Muscle layer of colon (tissue), 2 donors: ENCODE measurements at regions not wholly inside any gene's neighbourhood (a gene's known extent, or its start where the extent isn't known, plus 50 kb on each side); places are given as distances from the start of the nearest gene placed in this dataset.
"Not testable (repeated sequence)": the region's sequence is repeated elsewhere in the genome, so short reads cannot be mapped to it uniquely, and the experiment has no call there.

Source experiments
- H3K27ac ChIP-seq: one replicate; pipeline ENCODE4 v1.7.0; 2013; ENCODE audit warnings: low read depth, mild to moderate bottlenecking, low read length, moderate library complexity
- H3K27me3 ChIP-seq, 2 donors: one replicate each; pipeline ENCODE4 v1.7.0; 2013; ENCODE audit warnings: low read length in 2 of 2, mild to moderate bottlenecking in 2 of 2; ENCODE audit not compliant: insufficient read depth in 2 of 2, control insufficient read depth in 1 of 2
- H3K36me3 ChIP-seq: one replicate; pipeline ENCODE4 v1.7.0; 2013; ENCODE audit warnings: mild to moderate bottlenecking, low read length; ENCODE audit not compliant: insufficient read depth
- H3K4me1 ChIP-seq: one replicate; pipeline ENCODE4 v1.7.0; 2013; ENCODE audit warnings: mild to moderate bottlenecking, low read length; ENCODE audit not compliant: insufficient read depth
- H3K4me3 ChIP-seq, 2 donors: one replicate each; pipeline ENCODE4 v1.7.0; 2013; ENCODE audit warnings: low read length in 2 of 2, low read depth in 1 of 2, mild to moderate bottlenecking in 1 of 2, moderate library complexity in 1 of 2
- H3K9ac ChIP-seq: one replicate; pipeline ENCODE4 v1.7.0; 2013; ENCODE audit warnings: low read length
- H3K9me3 ChIP-seq: one replicate; pipeline ENCODE4 v1.7.0; 2013; ENCODE audit warnings: mild to moderate bottlenecking, low read length
- donor health status: abdominal sarcoma.
- donor health status: Adenocarcinoma of cecum.

- Histone ChIP-seq H3K9ac (no peak overlapping the region), H3K36me3 (no peaks in the 10 kb centered on the region), H3K27ac (no peak overlapping the region), H3K4me1 (no peaks in the 10 kb centered on the region), H3K9me3 (no peaks in the 10 kb centered on the region), H3K4me3 (no peak overlapping the region), H3K27me3 (peaks cover 0 to 5% of the 10 kb centered on the region in 2 donors)
Observed at GRCh38 chr5:168093200-168093910, 198.1 kb upstream of the WWC1 start.

- Histone ChIP-seq H3K4me1 (no peaks in the 10 kb centered on the region), H3K27ac (no peak overlapping the region), H3K9me3 (no peaks in the 10 kb centered on the region), H3K27me3 (peaks cover 0 to 5% of the 10 kb centered on the region in 2 donors), H3K4me3 (no peak overlapping the region), H3K36me3 (no peaks in the 10 kb centered on the region), H3K9ac (no peak overlapping the region)
Observed at GRCh38 chr5:168096525-168096924, 194.9 kb upstream of the WWC1 start.

- no peak overlapping the region for H3K4me3 ChIP-seq
- no peaks in the 10 kb centered on the region for H3K9me3 ChIP-seq
- no peak overlapping the region for H3K9ac ChIP-seq
- peaks cover 0 to 5% of the 10 kb centered on the region in 2 donors for H3K27me3 ChIP-seq
- no peak overlapping the region for H3K27ac ChIP-seq
- H3K36me3 ChIP-seq = no peaks in the 10 kb centered on the region
- no peaks in the 10 kb centered on the region for H3K4me1 ChIP-seq
Observed at GRCh38 chr5:168097876-168098653, 193.4 kb upstream of the WWC1 start.

GRCh38 chr5:168101352-168101751 is 190.1 kb upstream of the WWC1 start:
- Histone ChIP-seq H3K27me3 (no peaks in the 10 kb centered on the region), H3K36me3 (no peaks in the 10 kb centered on the region), H3K9me3 (no peaks in the 10 kb centered on the region), H3K9ac (no peak overlapping the region), H3K4me3 (no peak overlapping the region), H3K4me1 (no peaks in the 10 kb centered on the region), H3K27ac (no peak overlapping the region)

GRCh38 chr5:168103018-168103417 is 188.4 kb upstream of the WWC1 start:
- not testable (repeated sequence) for H3K4me1 ChIP-seq, H3K9me3 ChIP-seq, H3K36me3 ChIP-seq, H3K27ac ChIP-seq, H3K4me3 ChIP-seq, H3K9ac ChIP-seq, H3K27me3 ChIP-seq

GRCh38 chr5:168104350-168104749 is 187.1 kb upstream of the WWC1 start:
- Histone ChIP-seq H3K4me1 (no peaks in the 10 kb centered on the region), H3K9ac (no peak overlapping the region), H3K4me3 (no peak overlapping the region), H3K27ac (no peak overlapping the region), H3K27me3 (no peaks in the 10 kb centered on the region), H3K9me3 (no peaks in the 10 kb centered on the region), H3K36me3 (no peaks in the 10 kb centered on the region)

- H3K27ac ChIP-seq = no peak overlapping the region
- H3K36me3 ChIP-seq = no peaks in the 10 kb centered on the region
- H3K27me3 ChIP-seq = no peaks in the 10 kb centered on the region
- no peaks in the 10 kb centered on the region for H3K4me1 ChIP-seq
- H3K9me3 ChIP-seq = no peaks in the 10 kb centered on the region
- no peak overlapping the region for H3K9ac ChIP-seq
- no peak overlapping the region for H3K4me3 ChIP-seq
Observed at GRCh38 chr5:168104811-168105481, 186.5 kb upstream of the WWC1 start.

- Histone ChIP-seq H3K27ac (no peak overlapping the region), H3K27me3 (no peaks in the 10 kb centered on the region), H3K9me3 (no peaks in the 10 kb centered on the region), H3K36me3 (no peaks in the 10 kb centered on the region), H3K4me1 (no peaks in the 10 kb centered on the region), H3K4me3 (no peak overlapping the region), H3K9ac (no peak overlapping the region)
Observed at GRCh38 chr5:168106008-168106761, 185.3 kb upstream of the WWC1 start.

GRCh38 chr5:168109441-168109840 is 182.0 kb upstream of the WWC1 start:
- Histone ChIP-seq H3K4me1 (no peaks in the 10 kb centered on the region), H3K27me3 (no peaks in the 10 kb centered on the region), H3K27ac (no peak overlapping the region), H3K9me3 (no peaks in the 10 kb centered on the region), H3K36me3 (no peaks in the 10 kb centered on the region), H3K4me3 (no peak overlapping the region), H3K9ac (no peak overlapping the region)

- H3K27me3 ChIP-seq = no peaks in the 10 kb centered on the region
- no peaks in the 10 kb centered on the region for H3K36me3 ChIP-seq
- no peaks in the 10 kb centered on the region for H3K9me3 ChIP-seq
- no peak overlapping the region for H3K27ac ChIP-seq
- H3K4me3 ChIP-seq = no peak overlapping the region
- H3K4me1 ChIP-seq = no peaks in the 10 kb centered on the region
- H3K9ac ChIP-seq = no peak overlapping the region
Observed at GRCh38 chr5:168110384-168110783, 181.1 kb upstream of the WWC1 start.
